ENCODE measurements at regions not wholly inside any gene's neighbourhood (a gene's known extent, or its start where the extent isn't known, plus 50 kb on each side); places are given as distances from the start of the nearest gene placed in this dataset.

- H3K18ac ChIP-seq (ENCODE audit: low read length), result no peak overlapping the region
- no peaks in the 10 kb centered on the region for H3K9me3 ChIP-seq (ENCODE audit: insufficient read depth, low read depth, low read length)
- H2AK5ac ChIP-seq (ENCODE audit: low read length), result no peak overlapping the region
- no peaks in the 10 kb centered on the region for H3K27me3 ChIP-seq (ENCODE audit: insufficient read depth, low read length)
- H4K91ac ChIP-seq (ENCODE audit: low read depth, low read length), result no peak overlapping the region
- no peak overlapping the region for H4K8ac ChIP-seq (ENCODE audit: low read depth, low read length)
- no peak overlapping the region for H4K12ac ChIP-seq (ENCODE audit: low read depth, low read length)
- WGBS (ENCODE audit: extremely low coverage, insufficient coverage, insufficient read length), result no CpG with 5 or more reads among the region's 2 CpGs
- H3K4me2 ChIP-seq (ENCODE audit: low read length), result no peak overlapping the region
- H3K27ac ChIP-seq (ENCODE audit: low read depth, low read length), result no peak overlapping the region
- no peak for DNase-seq
- H3K14ac ChIP-seq (ENCODE audit: low read length), result no peak overlapping the region
- no peak overlapping the region for H2BK120ac ChIP-seq (ENCODE audit: insufficient read depth, low read length, poor library complexity)
- no peaks in the 10 kb centered on the region for H3K79me2 ChIP-seq (ENCODE audit: control insufficient read depth, insufficient read depth, low read length, poor library complexity)
- H3K4me1 ChIP-seq (ENCODE audit: control insufficient read depth in 1 of 2, insufficient read depth in 2 of 2, low read length in 2 of 2), result no peaks in the 10 kb centered on the region
- H3K79me1 ChIP-seq (ENCODE audit: low read length), result no peaks in the 10 kb centered on the region
- no peak overlapping the region for H2BK12ac ChIP-seq (ENCODE audit: low read length)
- H3K36me3 ChIP-seq (ENCODE audit: control insufficient read depth in 1 of 2, insufficient read depth in 2 of 2, low read length in 2 of 2), result no peaks in the 10 kb centered on the region
- no peak overlapping the region for H3K4ac ChIP-seq (ENCODE audit: low read depth, low read length)
- no peak overlapping the region for H3K23ac ChIP-seq (ENCODE audit: low read length)
- H2AFZ ChIP-seq (ENCODE audit: insufficient read depth, low read length, poor library complexity), result no peak overlapping the region
- no peak overlapping the region for H3K4me3 ChIP-seq (ENCODE audit: low read depth, low read length)
- no peak overlapping the region for H3K9ac ChIP-seq (ENCODE audit: low read length)
- H2BK5ac ChIP-seq (ENCODE audit: low read depth, low read length, poor library complexity), result no peak overlapping the region
Observed at GRCh38 chr2:186281726-186282125, 204.3 kb upstream of the ZC3H15 start.

- WGBS (ENCODE audit: extremely low coverage, insufficient coverage, insufficient read length), result no CpG with 5 or more reads among the region's 3 CpGs
- H3K79me2 ChIP-seq (ENCODE audit: control insufficient read depth, insufficient read depth, low read length, poor library complexity), result no peaks in the 10 kb centered on the region
- no peak overlapping the region for H4K8ac ChIP-seq (ENCODE audit: low read depth, low read length)
- H2BK12ac ChIP-seq (ENCODE audit: low read length), result no peak overlapping the region
- H3K27ac ChIP-seq (ENCODE audit: low read depth, low read length), result no peak overlapping the region
- no peak overlapping the region for H3K23ac ChIP-seq (ENCODE audit: low read length)
- H3K79me1 ChIP-seq (ENCODE audit: low read length), result no peaks in the 10 kb centered on the region
- H3K9ac ChIP-seq (ENCODE audit: low read length), result no peak overlapping the region
- H2BK5ac ChIP-seq (ENCODE audit: low read depth, low read length, poor library complexity), result no peak overlapping the region
- H3K9me3 ChIP-seq (ENCODE audit: insufficient read depth, low read depth, low read length), result no peaks in the 10 kb centered on the region
- no peak overlapping the region for H2AK5ac ChIP-seq (ENCODE audit: low read length)
- no peak overlapping the region for H3K4ac ChIP-seq (ENCODE audit: low read depth, low read length)
- H3K4me2 ChIP-seq (ENCODE audit: low read length), result no peak overlapping the region
- H4K12ac ChIP-seq (ENCODE audit: low read depth, low read length), result no peak overlapping the region
- no peaks in the 10 kb centered on the region for H3K4me1 ChIP-seq (ENCODE audit: control insufficient read depth in 1 of 2, insufficient read depth in 2 of 2, low read length in 2 of 2)
- H3K14ac ChIP-seq (ENCODE audit: low read length), result no peak overlapping the region
- no peaks in the 10 kb centered on the region for H3K36me3 ChIP-seq (ENCODE audit: control insufficient read depth in 1 of 2, insufficient read depth in 2 of 2, low read length in 2 of 2)
- no peak for DNase-seq
- no peak overlapping the region for H3K18ac ChIP-seq (ENCODE audit: low read length)
- H3K4me3 ChIP-seq (ENCODE audit: low read depth, low read length), result no peak overlapping the region
- no peaks in the 10 kb centered on the region for H3K27me3 ChIP-seq (ENCODE audit: insufficient read depth, low read length)
- no peak overlapping the region for H2BK120ac ChIP-seq (ENCODE audit: insufficient read depth, low read length, poor library complexity)
- no peak overlapping the region for H4K91ac ChIP-seq (ENCODE audit: low read depth, low read length)
- H2AFZ ChIP-seq (ENCODE audit: insufficient read depth, low read length, poor library complexity), result no peak overlapping the region
Observed at GRCh38 chr2:186294248-186294888, 191.7 kb upstream of the ZC3H15 start.

GRCh38 chr2:186299610-186300009 lies 186.4 kb upstream of the ZC3H15 start:
- Histone ChIP-seq H2AK5ac (ENCODE audit: low read length) (no peak overlapping the region), H3K18ac (ENCODE audit: low read length) (no peak overlapping the region), H3K27me3 (ENCODE audit: insufficient read depth, low read length) (no peaks in the 10 kb centered on the region), H4K91ac (ENCODE audit: low read depth, low read length) (no peak overlapping the region), H3K36me3 (ENCODE audit: control insufficient read depth in 1 of 2, insufficient read depth in 2 of 2, low read length in 2 of 2) (no peaks in the 10 kb centered on the region), H3K9me3 (ENCODE audit: insufficient read depth, low read depth, low read length) (no peaks in the 10 kb centered on the region), H2AFZ (ENCODE audit: insufficient read depth, low read length, poor library complexity) (no peak overlapping the region), H2BK12ac (ENCODE audit: low read length) (no peak overlapping the region), H4K8ac (ENCODE audit: low read depth, low read length) (no peak overlapping the region), H3K14ac (ENCODE audit: low read length) (no peak overlapping the region), H3K4me1 (ENCODE audit: control insufficient read depth in 1 of 2, insufficient read depth in 2 of 2, low read length in 2 of 2) (no peaks in the 10 kb centered on the region), H3K23ac (ENCODE audit: low read length) (no peak overlapping the region), H3K4ac (ENCODE audit: low read depth, low read length) (no peak overlapping the region), H3K4me2 (ENCODE audit: low read length) (no peak overlapping the region), H3K9ac (ENCODE audit: low read length) (no peak overlapping the region), H3K79me2 (ENCODE audit: control insufficient read depth, insufficient read depth, low read length, poor library complexity) (no peaks in the 10 kb centered on the region), H2BK120ac (ENCODE audit: insufficient read depth, low read length, poor library complexity) (no peak overlapping the region), H3K27ac (ENCODE audit: low read depth, low read length) (no peak overlapping the region), H2BK5ac (ENCODE audit: low read depth, low read length, poor library complexity) (no peak overlapping the region), H4K12ac (ENCODE audit: low read depth, low read length) (no peak overlapping the region), H3K79me1 (ENCODE audit: low read length) (no peaks in the 10 kb centered on the region), H3K4me3 (ENCODE audit: low read depth, low read length) (no peak overlapping the region)
- no CpG with 5 or more reads among the region's 1 CpG for WGBS (ENCODE audit: extremely low coverage, insufficient coverage, insufficient read length)
- no peak for DNase-seq

GRCh38 chr2:186302263-186302662 lies 183.8 kb upstream of the ZC3H15 start:
- no peak overlapping the region for H2AK5ac ChIP-seq (ENCODE audit: low read length)

More at GRCh38 chr2:186302263-186302662, 183.8 kb upstream of the ZC3H15 start:
- no peak overlapping the region for H3K9ac ChIP-seq (ENCODE audit: low read length)
- H3K27ac ChIP-seq (ENCODE audit: low read depth, low read length), result no peak overlapping the region
- no peak overlapping the region for H3K18ac ChIP-seq (ENCODE audit: low read length)
- H4K8ac ChIP-seq (ENCODE audit: low read depth, low read length), result no peak overlapping the region
- H3K4me2 ChIP-seq (ENCODE audit: low read length), result no peak overlapping the region
- H3K27me3 ChIP-seq (ENCODE audit: insufficient read depth, low read length), result no peaks in the 10 kb centered on the region
- DNase-seq, result no peak
- H3K4me1 ChIP-seq (ENCODE audit: control insufficient read depth in 1 of 2, insufficient read depth in 2 of 2, low read length in 2 of 2), result no peaks in the 10 kb centered on the region
- H3K14ac ChIP-seq (ENCODE audit: low read length), result no peak overlapping the region
- no peak overlapping the region for H3K4me3 ChIP-seq (ENCODE audit: low read depth, low read length)
- WGBS (ENCODE audit: extremely low coverage, insufficient coverage, insufficient read length), result no CpG with 5 or more reads among the region's 7 CpGs
- H3K9me3 ChIP-seq (ENCODE audit: insufficient read depth, low read depth, low read length), result no peaks in the 10 kb centered on the region
- H2BK5ac ChIP-seq (ENCODE audit: low read depth, low read length, poor library complexity), result no peak overlapping the region
- H4K91ac ChIP-seq (ENCODE audit: low read depth, low read length), result no peak overlapping the region
- H3K79me2 ChIP-seq (ENCODE audit: control insufficient read depth, insufficient read depth, low read length, poor library complexity), result no peaks in the 10 kb centered on the region
- no peaks in the 10 kb centered on the region for H3K79me1 ChIP-seq (ENCODE audit: low read length)
- no peak overlapping the region for H3K4ac ChIP-seq (ENCODE audit: low read depth, low read length)
- H2BK120ac ChIP-seq (ENCODE audit: insufficient read depth, low read length, poor library complexity), result no peak overlapping the region
- H3K23ac ChIP-seq (ENCODE audit: low read length), result no peak overlapping the region
- H2BK12ac ChIP-seq (ENCODE audit: low read length), result no peak overlapping the region
- no peak overlapping the region for H2AFZ ChIP-seq (ENCODE audit: insufficient read depth, low read length, poor library complexity)
- no peak overlapping the region for H4K12ac ChIP-seq (ENCODE audit: low read depth, low read length)
- H3K36me3 ChIP-seq (ENCODE audit: control insufficient read depth in 1 of 2, insufficient read depth in 2 of 2, low read length in 2 of 2), result no peaks in the 10 kb centered on the region
